22Rv1 (cell line): ENCODE measurements at regions not wholly inside any gene's neighbourhood (a gene's known extent, or its start where the extent isn't known, plus 50 kb on each side); places are given as distances from the start of the nearest gene placed in this dataset.

Experiments used
- ZFX ChIP-seq: fragments of 450-650 bp; IDR thresholded peaks from 2 replicates; pipeline ENCODE4 v1.6.1; 2017; ENCODE audit warnings: antibody characterized with exemption, borderline replicate concordance
- TF ChIP-seq, protein P1 (sequence below): fragments of 450-650 bp; IDR thresholded peaks from 2 replicates; pipeline ENCODE4 v1.5.1; 2017; ENCODE audit warnings: mild to moderate bottlenecking

DNA sequence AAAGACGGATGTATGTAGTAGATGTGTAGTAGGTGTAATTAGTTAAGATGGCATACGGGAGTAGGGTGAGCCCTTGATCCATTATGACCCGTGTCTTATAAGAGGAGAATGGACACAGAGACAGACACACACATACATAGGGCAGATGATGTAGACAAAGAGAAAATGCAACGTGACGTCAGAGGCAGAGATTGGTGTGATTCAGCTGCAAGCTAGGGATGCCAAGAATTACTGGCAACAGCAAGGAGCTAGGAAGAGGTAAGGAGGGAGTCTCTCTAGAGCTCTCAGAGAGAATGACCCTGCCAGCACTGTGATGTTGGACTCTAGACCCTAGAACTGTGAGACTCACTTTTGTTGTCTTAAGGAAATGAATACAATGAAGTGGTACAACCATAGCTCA lies 247.0 kb upstream of the HABP2 start:
- TF ChIP-seq, protein P1, sequence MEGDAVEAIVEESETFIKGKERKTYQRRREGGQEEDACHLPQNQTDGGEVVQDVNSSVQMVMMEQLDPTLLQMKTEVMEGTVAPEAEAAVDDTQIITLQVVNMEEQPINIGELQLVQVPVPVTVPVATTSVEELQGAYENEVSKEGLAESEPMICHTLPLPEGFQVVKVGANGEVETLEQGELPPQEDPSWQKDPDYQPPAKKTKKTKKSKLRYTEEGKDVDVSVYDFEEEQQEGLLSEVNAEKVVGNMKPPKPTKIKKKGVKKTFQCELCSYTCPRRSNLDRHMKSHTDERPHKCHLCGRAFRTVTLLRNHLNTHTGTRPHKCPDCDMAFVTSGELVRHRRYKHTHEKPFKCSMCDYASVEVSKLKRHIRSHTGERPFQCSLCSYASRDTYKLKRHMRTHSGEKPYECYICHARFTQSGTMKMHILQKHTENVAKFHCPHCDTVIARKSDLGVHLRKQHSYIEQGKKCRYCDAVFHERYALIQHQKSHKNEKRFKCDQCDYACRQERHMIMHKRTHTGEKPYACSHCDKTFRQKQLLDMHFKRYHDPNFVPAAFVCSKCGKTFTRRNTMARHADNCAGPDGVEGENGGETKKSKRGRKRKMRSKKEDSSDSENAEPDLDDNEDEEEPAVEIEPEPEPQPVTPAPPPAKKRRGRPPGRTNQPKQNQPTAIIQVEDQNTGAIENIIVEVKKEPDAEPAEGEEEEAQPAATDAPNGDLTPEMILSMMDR: no peak
- no peak for TF ChIP-seq ZFX
